ENCODE measurements at regions not wholly inside any gene's neighbourhood (a gene's known extent, or its start where the extent isn't known, plus 50 kb on each side); places are given as distances from the start of the nearest gene placed in this dataset.

- no peak for TF ChIP-seq POLR2AphosphoS5 (IDR thresholded peaks at IDR 0.05)
- TF ChIP-seq, protein P1, sequence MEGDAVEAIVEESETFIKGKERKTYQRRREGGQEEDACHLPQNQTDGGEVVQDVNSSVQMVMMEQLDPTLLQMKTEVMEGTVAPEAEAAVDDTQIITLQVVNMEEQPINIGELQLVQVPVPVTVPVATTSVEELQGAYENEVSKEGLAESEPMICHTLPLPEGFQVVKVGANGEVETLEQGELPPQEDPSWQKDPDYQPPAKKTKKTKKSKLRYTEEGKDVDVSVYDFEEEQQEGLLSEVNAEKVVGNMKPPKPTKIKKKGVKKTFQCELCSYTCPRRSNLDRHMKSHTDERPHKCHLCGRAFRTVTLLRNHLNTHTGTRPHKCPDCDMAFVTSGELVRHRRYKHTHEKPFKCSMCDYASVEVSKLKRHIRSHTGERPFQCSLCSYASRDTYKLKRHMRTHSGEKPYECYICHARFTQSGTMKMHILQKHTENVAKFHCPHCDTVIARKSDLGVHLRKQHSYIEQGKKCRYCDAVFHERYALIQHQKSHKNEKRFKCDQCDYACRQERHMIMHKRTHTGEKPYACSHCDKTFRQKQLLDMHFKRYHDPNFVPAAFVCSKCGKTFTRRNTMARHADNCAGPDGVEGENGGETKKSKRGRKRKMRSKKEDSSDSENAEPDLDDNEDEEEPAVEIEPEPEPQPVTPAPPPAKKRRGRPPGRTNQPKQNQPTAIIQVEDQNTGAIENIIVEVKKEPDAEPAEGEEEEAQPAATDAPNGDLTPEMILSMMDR (IDR thresholded peaks at IDR 0.05) = no peak
These were observed 257.2 kb downstream of the ANAPC1 start for GRCh38 chr2:111626865-111627163.

All from sigmoid colon (tissue), 4 donors.